LNCaP clone FGC (cell line): ENCODE measurements at regions not wholly inside any gene's neighbourhood (a gene's known extent, or its start where the extent isn't known, plus 50 kb on each side); places are given as distances from the start of the nearest gene placed in this dataset.

Experiments used
- DNase-seq: peaks from one replicate; pipeline ENCODE4 v3.0.0-alpha.2; 2011; ENCODE audit warnings: low read depth
- H3K4me3 ChIP-seq: 2 replicates; pipeline ENCODE4 v1.5.1; 2011; ENCODE audit warnings: mild to moderate bottlenecking, low read depth, low read length, control low read depth
- CTCF ChIP-seq: IDR thresholded peaks from 2 replicates; pipeline ENCODE4 v1.5.1; 2012; ENCODE audit warnings: mild to moderate bottlenecking; ENCODE audit not compliant: control insufficient read depth, insufficient read depth; ENCODE audit errors: extremely low read depth

- DNase-seq: no peak
- H3K4me3 ChIP-seq: no peak overlapping the region
- TF ChIP-seq CTCF: no peak
These were observed 121.7 kb downstream of the MBL2 start for GRCh38 chr10:52650873-52651272.

- no peak overlapping the region for H3K4me3 ChIP-seq
- no peak for TF ChIP-seq CTCF
- DNase-seq: no peak
These were observed 121.3 kb downstream of the MBL2 start for GRCh38 chr10:52651293-52651692.

- TF ChIP-seq CTCF: no peak
- no peak for DNase-seq
These were observed 119.9 kb downstream of the MBL2 start for GRCh38 chr10:52652431-52653262.

GRCh38 chr10:52653263-52653909 lies 119.2 kb downstream of the MBL2 start:
- no peak for TF ChIP-seq CTCF

More at GRCh38 chr10:52652431-52653262, 119.9 kb downstream of the MBL2 start:
- no peak overlapping the region for H3K4me3 ChIP-seq

GRCh38 chr10:52654201-52654600 lies 118.4 kb downstream of the MBL2 start:
- no peak overlapping the region for H3K4me3 ChIP-seq
- no peak for DNase-seq
- TF ChIP-seq CTCF: no peak

More at GRCh38 chr10:52653263-52653909, 119.2 kb downstream of the MBL2 start:
- no peak for DNase-seq
- H3K4me3 ChIP-seq: no peak overlapping the region

- TF ChIP-seq CTCF: no peak
- no peak overlapping the region for H3K4me3 ChIP-seq
- no peak for DNase-seq
These were observed 114.5 kb downstream of the MBL2 start for GRCh38 chr10:52658112-52658511.
